H7 (cell line): ENCODE measurements at regions not wholly inside any gene's neighbourhood (a gene's known extent, or its start where the extent isn't known, plus 50 kb on each side); places are given as distances from the start of the nearest gene placed in this dataset.
A peak's percentile ranks its signal among the peaks of the same experiment; 100 is the strongest.

Experiments used
- DNase-seq: peaks from one replicate; pipeline ENCODE4 v3.0.0; 2012
- H3K27me3 ChIP-seq: 2 replicates; pipeline ENCODE4 v1.6.0; 2011; ENCODE audit warnings: mild to moderate bottlenecking, low read length; ENCODE audit not compliant: control insufficient read depth, insufficient read depth
- H3K36me3 ChIP-seq: replicated peaks from 2 replicates; pipeline ENCODE4 v1.5.1; 2011; ENCODE audit warnings: low read length; ENCODE audit not compliant: control insufficient read depth, insufficient read depth
- H3K4me3 ChIP-seq: 2 replicates; pipeline ENCODE4 v1.5.1; 2011; ENCODE audit warnings: low read depth, mild to moderate bottlenecking, control low read depth, low read length, moderate library complexity; ENCODE audit not compliant: insufficient read depth

DNA sequence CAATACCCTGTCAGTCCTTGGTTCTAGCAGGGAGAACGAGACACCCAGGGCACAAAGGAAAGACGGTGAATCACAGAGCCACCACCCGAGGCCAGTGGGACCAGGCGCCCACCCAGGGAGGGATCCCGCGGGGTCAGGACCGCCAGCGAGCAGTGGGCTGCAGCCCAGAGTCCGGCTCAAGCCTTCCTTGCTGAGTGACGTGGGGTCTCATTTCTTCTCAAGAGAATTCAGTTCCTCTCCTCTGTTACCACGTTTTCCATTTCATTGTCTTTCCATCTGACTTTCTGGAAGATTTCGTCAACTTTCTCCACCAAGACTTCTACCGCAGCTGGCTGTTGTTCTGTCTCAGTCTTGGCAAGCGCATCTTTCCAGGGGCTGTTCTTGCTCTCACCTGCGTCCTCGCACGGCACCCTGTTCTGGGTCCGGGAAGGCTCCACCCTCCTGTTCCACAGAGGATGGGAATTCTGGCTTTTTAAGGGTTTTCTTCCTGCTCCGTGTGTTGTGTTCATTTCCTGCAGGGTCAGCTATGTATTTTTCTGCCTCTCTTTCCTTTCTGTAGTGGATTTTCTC lies 248.6 kb downstream of the NDUFA10 start:
- H3K27me3 ChIP-seq, result no peaks in the 10 kb centered on the region; the same call in 1 of the 2 replicates
- H3K36me3 ChIP-seq, result no peaks in the 10 kb centered on the region
- peak; percentile 58 for DNase-seq
- H3K4me3 ChIP-seq, result no peak overlapping the region

- DNase-seq, result no peak
- Histone ChIP-seq H3K27me3 (no peaks in the 10 kb centered on the region; the same call in 1 of the 2 replicates), H3K4me3 (no peak overlapping the region), H3K36me3 (no peaks in the 10 kb centered on the region)
Observed at GRCh38 chr2:239775623-239776435, 249.3 kb downstream of the NDUFA10 start.

GRCh38 chr2:239774933-239775622 lies 250.1 kb downstream of the NDUFA10 start:
- Histone ChIP-seq H3K27me3 (no peaks in the 10 kb centered on the region; the same call in 1 of the 2 replicates), H3K36me3 (no peaks in the 10 kb centered on the region), H3K4me3 (no peak overlapping the region)
- no peak for DNase-seq

DNA sequence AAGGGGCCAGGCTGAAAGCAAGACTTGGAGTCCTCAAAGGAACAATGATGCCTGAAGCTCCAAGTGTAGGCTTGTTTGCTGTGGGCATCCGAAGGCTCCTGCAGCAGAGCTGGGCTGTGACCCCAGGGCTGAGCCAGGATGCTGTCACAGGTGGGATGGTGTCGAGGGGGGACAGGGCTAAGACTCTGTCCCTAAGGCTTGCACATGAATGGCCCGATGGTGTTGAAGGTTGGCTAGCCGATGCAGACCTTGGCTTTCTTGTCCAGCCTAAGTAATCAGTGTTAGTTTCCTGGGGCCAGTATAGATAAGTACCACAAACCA lies 251.0 kb downstream of the NDUFA10 start:
- Histone ChIP-seq H3K4me3 (no peak overlapping the region), H3K36me3 (no peaks in the 10 kb centered on the region), H3K27me3 (no peaks in the 10 kb centered on the region; the same call in 1 of the 2 replicates)
- no peak for DNase-seq

DNA sequence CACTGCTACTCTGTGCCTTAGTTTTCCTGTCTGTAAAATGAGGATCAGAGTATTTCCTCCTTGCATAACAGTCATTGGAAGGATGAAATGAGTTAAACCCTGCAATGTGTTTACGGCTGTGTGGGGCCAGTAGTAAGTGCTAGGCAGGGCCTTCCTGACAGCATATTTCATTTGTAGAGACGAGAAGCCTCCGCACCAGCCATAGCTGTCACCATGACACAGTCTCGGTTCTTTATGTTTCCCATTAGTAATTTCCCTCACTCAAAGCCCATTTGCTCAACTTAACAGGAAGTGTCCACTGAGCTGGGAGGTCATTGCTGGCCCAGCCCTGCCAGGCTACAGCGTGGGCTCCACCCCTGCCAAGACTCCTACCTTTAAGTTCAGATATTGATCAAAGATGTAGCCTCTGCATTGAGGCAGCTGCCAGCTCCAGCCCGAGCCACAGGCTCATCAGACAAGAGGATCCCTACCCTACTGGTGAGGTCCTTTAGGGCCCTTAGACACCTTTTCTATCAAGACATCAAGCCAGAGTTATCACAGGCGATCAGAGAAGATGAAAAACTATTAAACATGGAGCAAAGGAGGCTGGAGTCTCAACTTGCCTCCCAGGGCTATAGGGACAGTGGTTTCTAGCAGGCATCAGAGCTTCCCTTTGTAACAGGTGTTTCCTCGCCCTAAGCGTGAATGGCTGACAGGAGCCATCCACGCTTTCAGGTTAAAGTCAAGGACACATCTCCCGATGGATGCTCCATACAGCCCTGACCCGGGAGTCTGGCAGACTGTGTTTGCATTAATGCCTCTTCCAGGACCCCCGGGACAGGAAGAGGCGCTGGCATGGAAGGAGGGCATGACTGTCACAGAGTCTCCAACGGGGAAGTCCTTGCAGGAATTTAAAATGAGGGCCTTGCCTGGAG lies 251.7 kb downstream of the NDUFA10 start:
- no peaks in the 10 kb centered on the region; the same call in 1 of the 2 replicates for H3K27me3 ChIP-seq
- H3K4me3 ChIP-seq, result no peak overlapping the region
- no peaks in the 10 kb centered on the region for H3K36me3 ChIP-seq
- DNase-seq, result no peak

GRCh38 chr2:239772721-239773120 lies 252.4 kb downstream of the NDUFA10 start:
- Histone ChIP-seq H3K27me3 (no peaks in the 10 kb centered on the region; the same call in 1 of the 2 replicates), H3K36me3 (no peaks in the 10 kb centered on the region), H3K4me3 (no peak overlapping the region)
- no peak for DNase-seq

- no peak overlapping the region for H3K4me3 ChIP-seq
- H3K27me3 ChIP-seq, result no peaks in the 10 kb centered on the region
- no peak for DNase-seq
- no peaks in the 10 kb centered on the region for H3K36me3 ChIP-seq
Observed at GRCh38 chr2:239770246-239770639, 254.9 kb downstream of the NDUFA10 start.

DNA sequence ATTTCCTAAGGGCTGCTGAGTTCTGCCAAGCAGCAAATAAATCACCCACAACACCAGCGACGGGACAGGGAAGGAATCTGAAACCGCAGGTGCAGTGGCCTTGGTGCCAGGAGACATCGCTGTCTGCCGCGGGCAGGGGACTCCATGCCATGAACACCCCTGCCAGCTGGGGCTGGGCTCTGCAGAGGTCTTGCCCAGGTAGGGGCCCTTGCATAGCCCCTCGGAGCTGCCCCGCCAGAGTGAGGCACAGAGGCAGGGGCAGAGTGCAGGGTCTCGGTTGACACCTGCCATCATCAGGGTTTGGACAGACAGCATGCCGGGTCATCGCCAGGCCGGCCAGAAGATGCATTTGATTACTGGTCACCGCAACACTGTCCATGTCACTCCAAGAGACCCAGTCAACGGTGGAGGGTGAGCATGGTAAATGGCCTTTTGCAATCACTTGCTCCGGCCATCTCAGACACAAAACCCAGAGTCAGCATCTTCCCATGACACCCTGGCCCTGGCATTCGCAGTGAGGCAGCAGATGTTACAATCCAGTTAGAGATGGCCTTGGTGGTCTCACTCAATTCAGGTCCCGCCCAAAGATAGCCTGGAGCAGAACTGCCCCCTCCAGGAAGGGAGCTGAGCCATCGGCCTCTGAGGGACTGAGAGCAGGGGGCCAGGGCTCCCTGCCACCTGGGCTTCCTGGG lies 255.4 kb downstream of the NDUFA10 start:
- no peak overlapping the region for H3K4me3 ChIP-seq
- DNase-seq, result no peak
- no peaks in the 10 kb centered on the region for H3K27me3 ChIP-seq
- H3K36me3 ChIP-seq, result no peaks in the 10 kb centered on the region

GRCh38 chr2:239768907-239769553 lies 256.1 kb downstream of the NDUFA10 start:
- H3K27me3 ChIP-seq, result no peaks in the 10 kb centered on the region
- no peaks in the 10 kb centered on the region for H3K36me3 ChIP-seq
- no peak overlapping the region for H3K4me3 ChIP-seq
- DNase-seq, result no peak

GRCh38 chr2:239768031-239768790 lies 256.9 kb downstream of the NDUFA10 start:
- DNase-seq, result no peak
- Histone ChIP-seq H3K27me3 (no peaks in the 10 kb centered on the region), H3K4me3 (no peak overlapping the region), H3K36me3 (no peaks in the 10 kb centered on the region)

DNA sequence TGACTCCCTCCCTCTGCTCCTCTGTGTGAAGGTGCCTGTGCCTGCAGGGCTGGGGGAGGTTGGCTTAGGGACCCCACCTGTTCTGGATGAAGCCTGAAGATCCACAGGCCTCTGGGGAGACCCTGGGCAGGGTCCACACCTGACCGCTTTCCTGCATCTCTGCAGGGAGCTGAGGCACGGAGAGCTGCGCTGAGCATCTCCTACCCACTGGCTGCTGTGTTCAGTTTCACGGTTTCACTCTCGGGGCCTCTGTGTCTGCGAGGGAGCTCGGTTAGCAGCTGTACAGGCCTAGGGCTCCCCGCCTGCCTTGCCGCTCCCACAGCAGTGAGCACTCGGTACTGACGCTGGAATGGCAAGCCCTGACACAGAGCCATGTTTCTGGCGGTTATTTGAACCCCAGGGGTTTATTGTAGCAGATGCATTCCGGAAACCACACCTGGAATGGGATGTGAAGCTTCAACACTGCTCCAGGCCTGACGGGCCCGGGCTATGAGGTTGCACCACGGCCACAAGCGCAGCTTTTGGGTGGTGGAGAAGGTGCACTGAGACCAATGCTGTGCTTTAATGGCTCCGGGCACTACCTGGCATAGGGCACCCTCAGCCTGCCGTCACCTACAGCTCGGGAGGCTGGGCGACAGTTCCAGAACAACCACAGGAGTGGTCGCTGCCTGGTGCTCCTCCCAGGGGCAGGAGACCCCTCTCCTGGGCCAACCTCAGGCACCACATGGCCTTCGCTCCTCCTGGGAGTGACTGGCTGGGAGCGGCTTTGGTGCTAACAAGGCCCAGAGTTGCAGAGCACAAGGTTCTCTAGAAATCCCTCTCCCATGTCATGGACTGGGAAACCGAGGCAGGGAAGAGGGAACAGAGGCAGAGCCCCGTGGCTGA lies 257.9 kb downstream of the NDUFA10 start:
- Histone ChIP-seq H3K4me3 (no peak overlapping the region), H3K27me3 (no peaks in the 10 kb centered on the region), H3K36me3 (no peaks in the 10 kb centered on the region)
- DNase-seq, result no peak

- Histone ChIP-seq H3K36me3 (no peaks in the 10 kb centered on the region), H3K27me3 (no peaks in the 10 kb centered on the region), H3K4me3 (no peak overlapping the region)
- no peak for DNase-seq
Observed at GRCh38 chr2:239765911-239766310, 259.2 kb downstream of the NDUFA10 start.
